ENCODE measurements at regions not wholly inside any gene's neighbourhood (a gene's known extent, or its start where the extent isn't known, plus 50 kb on each side); places are given as distances from the start of the nearest gene placed in this dataset.

DNA sequence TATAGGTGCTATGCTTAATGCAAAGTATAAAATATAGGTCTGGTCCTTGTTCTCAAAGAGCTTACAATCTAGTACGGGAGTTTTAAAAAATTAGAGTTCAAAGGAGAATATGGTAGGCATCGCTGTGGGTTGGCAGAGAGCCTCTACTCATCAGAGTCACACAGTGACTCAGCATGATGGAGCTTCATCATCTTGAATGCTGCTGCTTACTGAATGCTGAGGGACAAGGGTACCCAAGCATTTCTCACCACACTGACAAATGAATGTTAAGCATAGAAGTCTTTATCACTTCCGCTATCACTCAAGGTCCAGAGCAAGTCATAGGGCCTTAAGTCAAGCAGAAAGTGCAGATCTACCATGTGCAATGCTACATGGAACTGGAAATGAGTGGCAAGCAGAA lies 268.6 kb upstream of the IGFBP7 start:
- no peak for TF ChIP-seq POLR2A (IDR thresholded peaks at IDR 0.05; ENCODE audit: low read length)
- no peak for TF ChIP-seq GATA1 (IDR thresholded peaks at IDR 0.05; ENCODE audit: low read depth, low read length)
